Kidney (tissue), 13 donors: ENCODE measurements at regions not wholly inside any gene's neighbourhood (a gene's known extent, or its start where the extent isn't known, plus 50 kb on each side); places are given as distances from the start of the nearest gene placed in this dataset.

Source experiments
- DNase-seq, 5 donors: peaks; one replicate each; pipeline ENCODE4 v3.0.0-alpha.2; 2013 to 2020
- FAIRE-seq: peaks from 2 replicates; lab custom pipeline; 2012; peaks lifted over from hg19 to GRCh38; lab: Jason Lieb, UNC
- H3K27ac ChIP-seq, 2 donors: one replicate each; pipeline ENCODE4 v1.7.0; 2013; ENCODE audit warnings: low read depth in 2 of 2, low read length in 2 of 2, inconsistent platforms in 1 of 2
- H3K27me3 ChIP-seq: one replicate; pipeline ENCODE4 v1.7.1; 2013; ENCODE audit warnings: low read length, inconsistent platforms; ENCODE audit not compliant: control insufficient read depth, insufficient read depth
- H3K36me3 ChIP-seq, 3 donors: one replicate each; pipeline versions ENCODE4 v1.7.0 to v1.7.1; 2013; ENCODE audit warnings: low read length in 3 of 3, control low read depth in 1 of 3, inconsistent platforms in 1 of 3; ENCODE audit not compliant: insufficient read depth in 3 of 3, control insufficient read depth in 2 of 3
- H3K4me1 ChIP-seq, 3 donors: one replicate each; pipeline versions ENCODE4 v1.7.0 to v1.7.1; 2013; ENCODE audit warnings: low read length in 3 of 3, inconsistent platforms in 1 of 3, low read depth in 1 of 3; ENCODE audit not compliant: control insufficient read depth in 2 of 3, insufficient read depth in 2 of 3
- H3K4me3 ChIP-seq, 3 donors: one replicate each; pipeline versions ENCODE4 v1.7.0 to v1.8.1; 2013; ENCODE audit warnings: low read length in 3 of 3, control low read depth in 1 of 3, inconsistent platforms in 1 of 3
- H3K9ac ChIP-seq, 3 donors: one replicate each; pipeline versions ENCODE4 v1.7.0 to v1.7.1; 2013; ENCODE audit warnings: low read length in 3 of 3, control low read depth in 1 of 3, inconsistent platforms in 1 of 3
- H3K9me3 ChIP-seq, 3 donors: one replicate each; pipeline versions ENCODE4 v1.7.0 to v1.7.1; 2013; ENCODE audit warnings: low read length in 3 of 3, control low read depth in 1 of 3, inconsistent platforms in 1 of 3; ENCODE audit not compliant: control insufficient read depth in 2 of 3, insufficient read depth in 1 of 3
- CTCF ChIP-seq: IDR thresholded peaks from 3 replicates; pipeline ENCODE4 v1.5.1; 2012; ENCODE audit warnings: mild to moderate bottlenecking, moderate library complexity, borderline replicate concordance; ENCODE audit not compliant: insufficient read depth; ENCODE audit errors: extremely low read depth
- intact Hi-C: fragments of 100-400 bp; cut with DNase I; formaldehyde crosslinking; loops from one replicate; pipeline ENCODE4 v1.11.1; 2022
- donor health status: control.
- donor health status: control.
- donor health status: control.
- donor health status: control.
- donor health status: control.
- donor health status: DM: yes; HTN: yes; CAD: no.
- donor health status: Normal renal cell carcinoma (clear cell type).

GRCh38 chr14:100448376-100448775 lies 125.2 kb downstream of the SLC25A47 start:
- DNase-seq, result no peak
- intact Hi-C loops, result no loop called here
- Histone ChIP-seq H3K9ac (no peak overlapping the region), H3K27me3 (no peaks in the 10 kb centered on the region), H3K36me3 (no peaks in the 10 kb centered on the region), H3K9me3 (no peaks in the 10 kb centered on the region), H3K27ac (no peak overlapping the region), H3K4me3 (no peak overlapping the region), H3K4me1 (peaks cover 0 to 3% (median 0%) of the 10 kb centered on the region in 3 donors)
- FAIRE-seq, result no peak
- no peak for TF ChIP-seq CTCF

GRCh38 chr14:100449225-100449987 lies 126.3 kb downstream of the SLC25A47 start:
- Histone ChIP-seq H3K4me3 (no peak overlapping the region), H3K27me3 (no peaks in the 10 kb centered on the region), H3K36me3 (no peaks in the 10 kb centered on the region), H3K9ac (no peak overlapping the region), H3K27ac (no peak overlapping the region), H3K9me3 (no peaks in the 10 kb centered on the region), H3K4me1 (peaks cover 0 to 3% (median 0%) of the 10 kb centered on the region in 3 donors)
- intact Hi-C loops, result no loop called here
- TF ChIP-seq CTCF, result no peak
- FAIRE-seq (no peak), DNase-seq (peak; percentile 29 to 65 (median 43))

GRCh38 chr14:100450049-100450448 lies 126.9 kb downstream of the SLC25A47 start:
- Histone ChIP-seq H3K4me1 (peaks cover 0 to 3% (median 0%) of the 10 kb centered on the region in 3 donors), H3K9me3 (no peaks in the 10 kb centered on the region), H3K9ac (no peak overlapping the region), H3K36me3 (no peaks in the 10 kb centered on the region), H3K4me3 (no peak overlapping the region), H3K27me3 (no peaks in the 10 kb centered on the region), H3K27ac (no peak overlapping the region)
- no peak for TF ChIP-seq CTCF
- DNase-seq (no peak), FAIRE-seq (no peak)
- intact Hi-C loops, result no loop called here
